Gastrocnemius medialis (tissue), 4 donors: ENCODE measurements at regions not wholly inside any gene's neighbourhood (a gene's known extent, or its start where the extent isn't known, plus 50 kb on each side); places are given as distances from the start of the nearest gene placed in this dataset.

Source experiments
- POLR2A ChIP-seq, 2 donors: fragments of 450-650 bp; IDR thresholded peaks; one replicate each; pipeline ENCODE4 v1.6.1; 2017; ENCODE audit warnings: antibody characterized with exemption in 2 of 2, mild to moderate bottlenecking in 2 of 2, moderate library complexity in 2 of 2
- TF ChIP-seq, protein P1 (sequence below), 5 experiments: fragments of 450-650 bp in 3 of 5; fragments of 200-600 bp in 2 of 5; sonication (generic) in 2 of 5; IDR thresholded peaks in 4 of 5; conservative IDR thresholded peaks in 1 of 5; 1 replicate in 4 of 5; 2 replicates in 1 of 5; pipeline ENCODE4 v1.5.1; 2016 to 2019; ENCODE audit warnings: antibody characterized with exemption in 5 of 5, mild to moderate bottlenecking in 3 of 5, moderate library complexity in 3 of 5

DNA sequence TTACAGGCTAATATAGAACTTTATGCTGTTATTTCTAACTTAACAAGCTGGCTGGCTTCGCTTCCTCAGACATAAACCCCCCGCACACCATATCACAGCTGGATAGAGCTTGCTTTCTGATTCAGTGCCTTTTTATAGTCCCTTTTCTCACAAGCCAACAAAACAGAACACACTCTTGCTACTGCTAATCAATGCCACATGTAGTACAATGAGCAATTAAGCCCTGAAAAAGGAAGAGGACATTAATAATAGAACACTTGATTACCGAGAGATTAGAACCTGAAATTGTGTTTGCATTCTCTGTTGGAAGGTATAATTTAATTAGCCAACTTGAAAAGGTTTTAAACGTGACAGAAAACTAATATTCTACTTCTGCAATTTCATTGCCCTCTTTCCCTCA, 267.7 kb upstream of the CYRIA start:
- TF ChIP-seq, protein P1, sequence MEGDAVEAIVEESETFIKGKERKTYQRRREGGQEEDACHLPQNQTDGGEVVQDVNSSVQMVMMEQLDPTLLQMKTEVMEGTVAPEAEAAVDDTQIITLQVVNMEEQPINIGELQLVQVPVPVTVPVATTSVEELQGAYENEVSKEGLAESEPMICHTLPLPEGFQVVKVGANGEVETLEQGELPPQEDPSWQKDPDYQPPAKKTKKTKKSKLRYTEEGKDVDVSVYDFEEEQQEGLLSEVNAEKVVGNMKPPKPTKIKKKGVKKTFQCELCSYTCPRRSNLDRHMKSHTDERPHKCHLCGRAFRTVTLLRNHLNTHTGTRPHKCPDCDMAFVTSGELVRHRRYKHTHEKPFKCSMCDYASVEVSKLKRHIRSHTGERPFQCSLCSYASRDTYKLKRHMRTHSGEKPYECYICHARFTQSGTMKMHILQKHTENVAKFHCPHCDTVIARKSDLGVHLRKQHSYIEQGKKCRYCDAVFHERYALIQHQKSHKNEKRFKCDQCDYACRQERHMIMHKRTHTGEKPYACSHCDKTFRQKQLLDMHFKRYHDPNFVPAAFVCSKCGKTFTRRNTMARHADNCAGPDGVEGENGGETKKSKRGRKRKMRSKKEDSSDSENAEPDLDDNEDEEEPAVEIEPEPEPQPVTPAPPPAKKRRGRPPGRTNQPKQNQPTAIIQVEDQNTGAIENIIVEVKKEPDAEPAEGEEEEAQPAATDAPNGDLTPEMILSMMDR (IDR thresholded peaks at IDR 0.05 in 4 of 5, conservative IDR thresholded peaks at IDR 0.05 in 1 of 5): no peak
- no peak for TF ChIP-seq POLR2A (IDR thresholded peaks at IDR 0.05)
